HG03432 (cell line): ENCODE measurements at regions not wholly inside any gene's neighbourhood (a gene's known extent, or its start where the extent isn't known, plus 50 kb on each side); places are given as distances from the start of the nearest gene placed in this dataset.

Experiments used
- ATAC-seq: cut with Tn5 transposase; IDR thresholded peaks from one replicate; pipeline ENCODE4 v1.9.1; 2021; ENCODE audit warnings: mild to moderate bottlenecking, moderate library complexity; ENCODE audit not compliant: unreplicated experiment

DNA sequence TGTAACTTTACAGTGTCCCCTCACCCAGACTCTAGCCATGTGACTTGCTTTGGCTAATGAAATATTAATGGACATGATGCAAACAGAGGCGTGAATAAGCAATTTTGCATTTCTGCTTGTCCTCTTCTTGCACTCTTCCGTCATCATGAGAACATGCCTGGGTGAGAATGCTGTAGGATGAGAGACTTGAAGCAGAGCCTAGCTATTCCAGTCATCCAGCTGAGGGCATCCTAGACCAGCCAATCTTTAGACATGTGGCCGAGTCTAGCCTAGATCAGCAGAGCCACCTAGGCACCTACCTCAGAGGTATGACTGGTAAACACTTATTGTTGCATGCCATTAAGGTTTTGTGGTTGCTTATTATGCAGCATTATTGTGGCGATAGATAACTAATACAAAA lies 450.5 kb upstream of the AZI2 start:
- ATAC-seq = no peak

DNA sequence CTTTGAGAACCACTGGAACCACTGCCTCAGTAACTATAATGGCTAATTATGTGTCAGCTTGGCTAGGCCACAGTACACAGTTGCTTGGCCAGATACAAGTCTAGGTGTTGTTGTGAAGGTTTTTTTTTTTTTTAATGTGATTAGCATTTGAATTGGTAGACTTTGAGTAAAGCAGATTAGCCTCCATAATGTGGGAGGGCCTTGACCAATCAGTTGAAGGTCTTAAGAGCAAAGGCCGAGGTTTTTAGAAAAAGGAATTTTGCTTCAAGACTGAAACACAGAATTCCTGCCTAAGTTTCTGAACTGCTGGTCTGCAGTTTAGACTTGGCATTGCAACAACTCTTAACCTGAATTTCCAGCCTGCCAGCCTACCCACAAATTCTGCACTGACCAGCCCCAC lies 451.6 kb upstream of the AZI2 start:
- no peak for ATAC-seq

- no peak for ATAC-seq
Measured at GRCh38 chr3:28808068-28808467, 459.4 kb upstream of the AZI2 start.

GRCh38 chr3:28816017-28816416 lies 464.9 kb upstream of the RBMS3 start:
- no peak for ATAC-seq

GRCh38 chr3:28824316-28824715 lies 456.6 kb upstream of the RBMS3 start:
- no peak for ATAC-seq

DNA sequence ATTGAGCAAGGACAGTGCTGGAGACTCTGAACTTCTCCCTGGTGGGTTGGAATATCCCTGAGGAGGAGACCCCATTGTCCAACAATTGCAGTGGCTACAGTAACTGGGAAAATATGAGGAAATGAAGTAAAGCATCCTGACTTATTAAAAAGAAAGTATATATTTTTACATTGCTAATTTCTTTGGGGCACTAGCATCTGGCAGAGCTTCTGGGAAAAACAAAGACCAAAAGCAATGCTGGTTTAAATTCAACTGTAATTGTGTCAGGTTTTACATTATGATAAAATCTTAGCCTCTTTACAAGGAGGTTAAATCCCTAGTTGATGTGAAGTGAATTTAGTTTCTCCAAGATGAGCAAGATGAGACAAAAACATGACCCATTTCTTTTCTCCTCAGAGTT lies 454.0 kb upstream of the RBMS3 start:
- no peak for ATAC-seq

- no peak for ATAC-seq
Measured at GRCh38 chr3:28835249-28835648, 445.6 kb upstream of the RBMS3 start.

GRCh38 chr3:28835751-28836150 lies 445.1 kb upstream of the RBMS3 start:
- ATAC-seq = no peak

DNA sequence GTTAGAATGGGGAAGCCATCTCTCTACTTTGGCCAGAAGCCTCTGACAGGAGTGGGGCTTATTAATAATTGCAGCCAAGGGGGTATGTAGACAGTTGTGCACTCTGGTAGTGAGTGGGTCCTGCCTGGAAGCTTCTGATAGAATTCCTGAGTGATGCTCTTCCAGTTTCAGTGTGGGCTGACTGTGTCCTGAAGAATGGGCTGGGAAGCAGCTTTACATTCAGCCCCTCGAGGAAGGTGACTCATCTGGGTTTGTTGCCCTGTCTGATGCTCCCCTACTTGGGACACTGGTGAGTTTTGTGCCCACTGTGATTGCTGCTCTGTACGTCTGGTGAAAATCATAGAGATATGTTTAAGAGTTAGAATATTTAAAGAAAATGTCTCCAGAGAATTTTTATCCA lies 444.7 kb upstream of the RBMS3 start:
- ATAC-seq = no peak

DNA sequence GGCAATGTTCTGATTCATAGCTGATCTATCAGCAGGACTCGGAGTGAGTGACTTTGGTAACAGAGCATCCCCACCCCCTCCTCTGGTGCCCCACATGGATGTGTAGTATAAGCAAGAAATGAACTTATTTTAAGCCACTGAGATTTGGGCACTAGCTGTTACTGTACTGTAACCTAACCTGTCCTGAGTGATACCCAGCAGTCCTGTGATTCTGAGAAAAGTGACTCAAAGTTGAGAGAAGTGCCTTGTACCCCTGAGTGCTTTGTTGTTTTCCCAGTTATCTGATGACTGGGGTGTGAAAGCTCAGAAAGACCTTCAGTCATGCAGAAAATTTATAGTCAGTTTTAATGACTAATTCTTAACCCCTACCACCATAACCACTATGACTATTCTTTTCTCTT lies 439.9 kb upstream of the RBMS3 start:
- peak; percentile 95 for ATAC-seq

- ATAC-seq = peak; percentile 32
Measured at GRCh38 chr3:28841441-28841840, 439.4 kb upstream of the RBMS3 start.

- ATAC-seq = no peak
Measured at GRCh38 chr3:28844298-28845005, 436.4 kb upstream of the RBMS3 start.

DNA sequence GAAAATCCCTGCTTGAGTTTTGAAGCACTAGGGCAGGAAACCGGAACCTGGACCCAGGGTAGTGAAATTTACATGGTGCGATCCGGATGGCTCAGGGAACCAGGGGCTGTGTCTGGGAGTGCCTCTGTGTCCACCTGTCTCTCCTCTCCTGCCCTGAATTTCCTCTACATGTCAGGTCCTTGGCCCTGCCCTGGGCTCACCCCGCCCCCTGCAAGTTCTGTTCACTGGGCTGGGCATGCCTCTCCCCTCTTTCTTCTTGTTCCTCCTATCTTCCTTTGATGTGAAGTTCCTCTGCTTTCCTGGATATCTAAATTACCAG lies 435.9 kb upstream of the RBMS3 start:
- ATAC-seq = no peak

DNA sequence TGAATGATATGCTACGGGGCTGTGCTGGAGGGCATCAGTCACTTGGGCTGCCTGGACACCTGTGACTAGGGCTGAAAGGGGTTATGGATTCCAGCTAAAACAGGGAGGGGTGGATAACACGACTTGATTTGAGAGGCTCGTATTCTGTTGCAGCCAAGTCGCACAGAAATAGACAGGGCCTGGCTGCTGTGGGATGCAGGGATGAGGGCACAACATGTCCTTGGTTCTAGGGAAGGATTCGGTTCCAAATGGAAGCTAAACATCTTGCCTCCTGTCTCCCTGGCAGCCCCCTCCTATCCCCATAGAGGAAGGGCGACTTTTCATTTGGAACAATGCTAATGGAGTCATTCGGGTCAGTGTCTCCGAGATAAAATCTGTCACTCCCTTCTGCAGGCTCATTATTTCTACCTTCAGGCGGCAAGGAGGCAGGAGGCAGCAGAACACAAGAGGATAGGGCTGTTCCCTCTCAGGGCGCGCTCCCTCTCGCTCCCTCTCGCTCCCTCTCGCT lies 433.8 kb upstream of the RBMS3 start:
- no peak for ATAC-seq

- no peak for ATAC-seq
Measured at GRCh38 chr3:28847736-28848135, 433.1 kb upstream of the RBMS3 start.

- no peak for ATAC-seq
Measured at GRCh38 chr3:28850186-28850585, 430.7 kb upstream of the RBMS3 start.

DNA sequence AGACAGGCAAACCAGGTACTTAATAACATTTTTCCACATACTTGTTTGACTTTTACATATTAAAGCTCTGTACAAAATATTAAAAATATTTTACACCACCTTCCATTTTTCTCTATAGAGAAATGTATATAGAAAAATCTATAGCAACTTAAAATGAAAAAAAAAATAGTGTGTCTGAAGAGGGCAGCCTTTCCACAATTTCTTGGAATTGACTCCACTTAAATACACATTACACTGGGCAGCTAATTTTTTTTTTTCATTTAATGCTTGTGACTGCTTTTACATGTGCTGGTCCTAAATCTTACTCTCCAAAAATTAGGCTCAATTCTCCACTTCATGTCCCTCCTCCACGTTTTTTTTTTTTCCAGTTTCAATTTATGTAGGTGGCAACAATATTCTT lies 427.0 kb upstream of the RBMS3 start:
- no peak for ATAC-seq

- no peak for ATAC-seq
Measured at GRCh38 chr3:28856796-28857195, 424.1 kb upstream of the RBMS3 start.

DNA sequence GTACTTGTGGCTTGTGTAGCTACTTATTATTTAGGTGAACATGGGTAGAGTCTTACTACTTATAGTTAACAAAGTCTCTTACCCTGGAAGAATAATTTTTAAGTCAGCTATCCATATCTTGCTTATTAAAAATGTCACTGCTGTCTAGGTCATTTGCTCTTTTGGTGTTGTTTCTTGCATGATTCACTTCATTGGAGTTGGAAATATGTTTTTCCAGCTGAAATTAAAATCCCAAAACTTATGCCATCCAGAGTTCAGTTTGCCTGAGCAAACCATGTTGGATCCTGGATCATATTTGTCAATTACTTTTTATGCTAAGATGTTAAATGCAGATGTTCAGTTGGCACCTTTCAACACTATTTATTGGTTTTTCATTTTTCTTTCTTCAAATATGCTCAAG lies 421.0 kb upstream of the RBMS3 start:
- ATAC-seq = no peak

GRCh38 chr3:28860307-28860706 lies 420.6 kb upstream of the RBMS3 start:
- ATAC-seq = no peak

- no peak for ATAC-seq
Measured at GRCh38 chr3:28863186-28863585, 417.7 kb upstream of the RBMS3 start.

GRCh38 chr3:28867836-28868235 lies 413.0 kb upstream of the RBMS3 start:
- no peak for ATAC-seq

DNA sequence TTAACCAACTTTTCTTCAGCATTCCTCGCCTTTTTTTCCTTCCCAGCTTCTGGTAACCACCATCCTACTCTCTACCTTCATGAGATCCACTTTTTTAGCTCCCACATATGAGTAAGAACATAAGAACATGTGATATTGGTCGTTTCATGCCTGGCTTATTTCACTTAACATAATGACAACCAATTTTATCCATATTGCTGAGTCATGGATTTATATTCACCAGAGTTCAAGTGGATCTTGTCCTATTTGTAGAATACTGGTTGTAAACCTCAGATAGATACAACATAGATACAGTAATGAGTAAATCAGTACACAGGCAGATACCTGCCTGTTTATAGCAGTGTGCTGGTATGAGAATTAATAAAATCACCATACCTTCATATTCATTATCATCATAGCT lies 412.0 kb upstream of the RBMS3 start:
- ATAC-seq = no peak
